ENCODE measurements at regions not wholly inside any gene's neighbourhood (a gene's known extent, or its start where the extent isn't known, plus 50 kb on each side); places are given as distances from the start of the nearest gene placed in this dataset.

DNA sequence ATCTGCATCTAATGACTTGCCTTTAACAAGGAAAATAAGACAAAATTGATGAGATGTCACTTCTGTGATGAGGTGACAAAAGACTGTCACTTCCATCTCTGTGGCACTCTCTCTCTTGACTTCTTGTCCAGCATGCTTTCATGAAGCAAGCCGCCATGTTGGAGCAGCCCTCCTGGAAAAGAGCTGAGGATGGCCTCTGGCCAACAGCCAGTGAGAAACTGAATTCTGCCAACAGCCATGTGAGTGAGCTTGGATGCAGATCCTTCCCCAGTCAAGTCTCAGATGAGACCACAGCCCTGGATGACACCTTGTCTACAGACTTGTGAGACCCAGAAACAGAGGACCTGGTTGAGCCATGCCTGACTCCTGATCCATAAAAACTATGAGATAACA is 412.6 kb upstream of the SHH start:
- Histone ChIP-seq H3K36me3 (ENCODE audit: insufficient read depth, insufficient read length, low read length) (no peaks in the 10 kb centered on the region), H3K27me3 (ENCODE audit: insufficient read depth, insufficient read length) (no peaks in the 10 kb centered on the region), H3K4me3 (ENCODE audit: insufficient read length, low read depth) (no peak overlapping the region), H3K4me1 (ENCODE audit: insufficient read depth, insufficient read length) (no peaks in the 10 kb centered on the region), H3K9me3 (ENCODE audit: insufficient read depth, low read length) (peaks cover 5% of the 10 kb centered on the region; the same call in 1 of the 2 replicates), H3K9ac (ENCODE audit: insufficient read length, low read depth) (no peak overlapping the region)
- no peak for DNase-seq (ENCODE audit: low read depth, low spot score)
- TF ChIP-seq ZNF274 (IDR thresholded peaks at IDR 0.05; ENCODE audit: low read depth, low read length) (no peak), YY1 (IDR thresholded peaks at IDR 0.05; ENCODE audit: insufficient read depth, insufficient read length) (no peak), SUZ12 (IDR thresholded peaks at IDR 0.05; ENCODE audit: extremely low read depth, insufficient read depth, insufficient read length) (no peak)

- TF ChIP-seq SUZ12 (IDR thresholded peaks at IDR 0.05; ENCODE audit: extremely low read depth, insufficient read depth, insufficient read length) (no peak), YY1 (IDR thresholded peaks at IDR 0.05; ENCODE audit: insufficient read depth, insufficient read length) (no peak), ZNF274 (IDR thresholded peaks at IDR 0.05; ENCODE audit: low read depth, low read length) (no peak)
- no peaks in the 10 kb centered on the region for H3K27me3 ChIP-seq (ENCODE audit: insufficient read depth, insufficient read length)
Observed at GRCh38 chr7:156223935-156224832, 411.9 kb upstream of the SHH start.

DNA sequence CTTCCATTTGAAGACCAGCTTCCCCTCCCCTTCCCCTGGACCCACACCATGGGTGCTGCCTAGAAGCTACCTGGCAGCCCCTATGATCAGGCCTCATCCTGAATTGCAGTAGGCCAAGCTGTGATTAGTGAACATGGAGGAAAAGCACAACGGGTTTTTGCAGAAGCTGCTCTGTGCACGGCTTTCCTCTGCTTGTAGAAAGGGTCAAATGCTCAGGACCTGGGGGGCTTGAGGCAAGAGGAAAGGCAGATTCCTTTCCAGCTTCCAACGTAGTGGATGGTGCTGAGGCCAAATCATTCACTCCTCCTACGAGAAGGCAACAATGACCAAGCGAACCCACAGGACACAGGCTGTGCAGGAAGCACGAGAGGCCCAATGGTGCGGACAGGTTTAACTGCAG is 410.3 kb upstream of the SHH start:
- H3K9ac ChIP-seq (ENCODE audit: insufficient read length, low read depth), result no peak overlapping the region
- no peak for DNase-seq (ENCODE audit: low read depth, low spot score)
- H3K36me3 ChIP-seq (ENCODE audit: insufficient read depth, insufficient read length, low read length), result no peaks in the 10 kb centered on the region
- no peaks in the 10 kb centered on the region for H3K27me3 ChIP-seq (ENCODE audit: insufficient read depth, insufficient read length)
- TF ChIP-seq ZNF274 (IDR thresholded peaks at IDR 0.05; ENCODE audit: low read depth, low read length) (no peak), SUZ12 (IDR thresholded peaks at IDR 0.05; ENCODE audit: extremely low read depth, insufficient read depth, insufficient read length) (no peak), YY1 (IDR thresholded peaks at IDR 0.05; ENCODE audit: insufficient read depth, insufficient read length) (no peak)
- no peak overlapping the region for H3K4me3 ChIP-seq (ENCODE audit: insufficient read length, low read depth)
- H3K4me1 ChIP-seq (ENCODE audit: insufficient read depth, insufficient read length), result no peaks in the 10 kb centered on the region
- peaks cover 5% of the 10 kb centered on the region; the same call in 1 of the 2 replicates for H3K9me3 ChIP-seq (ENCODE audit: insufficient read depth, low read length)

More at GRCh38 chr7:156223935-156224832, 411.9 kb upstream of the SHH start:
- no peak for DNase-seq (ENCODE audit: low read depth, low spot score)
- no peak overlapping the region for H3K9ac ChIP-seq (ENCODE audit: insufficient read length, low read depth)
- H3K4me1 ChIP-seq (ENCODE audit: insufficient read depth, insufficient read length), result no peaks in the 10 kb centered on the region
- H3K4me3 ChIP-seq (ENCODE audit: insufficient read length, low read depth), result no peak overlapping the region
- peaks cover 5% of the 10 kb centered on the region; the same call in 1 of the 2 replicates for H3K9me3 ChIP-seq (ENCODE audit: insufficient read depth, low read length)
- H3K36me3 ChIP-seq (ENCODE audit: insufficient read depth, insufficient read length, low read length), result no peaks in the 10 kb centered on the region

DNA sequence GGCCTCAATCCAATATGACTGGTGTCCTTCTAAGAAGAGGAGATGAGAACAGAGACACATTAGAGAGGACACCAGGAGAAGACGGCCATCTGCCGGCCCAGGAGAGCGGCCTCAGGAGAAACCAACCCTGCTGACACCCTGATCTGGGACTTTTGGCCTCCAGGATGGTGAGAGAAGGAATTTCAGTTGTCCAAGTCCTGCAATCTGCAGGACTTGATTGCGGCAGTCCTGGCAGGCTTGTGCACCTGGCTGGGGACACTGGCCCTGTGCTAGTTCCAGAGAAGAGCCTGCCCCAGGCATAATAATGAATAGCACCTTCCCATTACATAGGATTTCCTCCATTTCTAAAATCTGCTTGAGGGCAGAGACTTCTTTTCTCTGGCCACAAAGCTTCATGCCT is 409.9 kb upstream of the SHH start:
- Histone ChIP-seq H3K9me3 (ENCODE audit: insufficient read depth, low read length) (peaks cover 5% of the 10 kb centered on the region; the same call in 1 of the 2 replicates), H3K4me1 (ENCODE audit: insufficient read depth, insufficient read length) (no peaks in the 10 kb centered on the region), H3K27me3 (ENCODE audit: insufficient read depth, insufficient read length) (no peaks in the 10 kb centered on the region), H3K4me3 (ENCODE audit: insufficient read length, low read depth) (no peak overlapping the region), H3K36me3 (ENCODE audit: insufficient read depth, insufficient read length, low read length) (no peaks in the 10 kb centered on the region), H3K9ac (ENCODE audit: insufficient read length, low read depth) (no peak overlapping the region)
- DNase-seq (ENCODE audit: low read depth, low spot score), result no peak
- no peak for TF ChIP-seq YY1 (IDR thresholded peaks at IDR 0.05; ENCODE audit: insufficient read depth, insufficient read length)
- TF ChIP-seq ZNF274 (IDR thresholded peaks at IDR 0.05; ENCODE audit: low read depth, low read length), result no peak
- TF ChIP-seq SUZ12 (IDR thresholded peaks at IDR 0.05; ENCODE audit: extremely low read depth, insufficient read depth, insufficient read length), result no peak

DNA sequence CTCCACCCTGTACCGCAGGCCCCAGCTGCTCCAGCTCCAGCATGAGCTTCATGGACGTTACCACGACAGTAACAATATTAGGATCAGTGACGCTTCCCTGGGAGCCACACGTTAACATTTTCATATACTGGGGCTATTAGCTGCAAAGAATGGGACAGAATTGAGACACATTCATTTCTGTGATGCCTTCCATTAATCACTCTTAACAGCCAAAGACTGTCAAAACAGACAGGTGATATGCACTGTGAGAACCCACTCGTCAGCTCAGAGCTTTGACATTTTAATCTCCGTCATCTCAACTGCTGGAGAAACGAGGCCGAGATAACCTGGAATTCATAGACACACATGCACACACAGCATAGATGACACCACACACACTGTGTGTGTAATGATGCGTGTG is 408.4 kb upstream of the SHH start:
- TF ChIP-seq SUZ12 (IDR thresholded peaks at IDR 0.05; ENCODE audit: extremely low read depth, insufficient read depth, insufficient read length) (no peak), ZNF274 (IDR thresholded peaks at IDR 0.05; ENCODE audit: low read depth, low read length) (no peak), YY1 (IDR thresholded peaks at IDR 0.05; ENCODE audit: insufficient read depth, insufficient read length) (no peak)
- peaks cover 5% of the 10 kb centered on the region; the same call in 1 of the 2 replicates for H3K9me3 ChIP-seq (ENCODE audit: insufficient read depth, low read length)
- H3K9ac ChIP-seq (ENCODE audit: insufficient read length, low read depth), result no peak overlapping the region
- no peaks in the 10 kb centered on the region for H3K36me3 ChIP-seq (ENCODE audit: insufficient read depth, insufficient read length, low read length)
- H3K27me3 ChIP-seq (ENCODE audit: insufficient read depth, insufficient read length), result no peaks in the 10 kb centered on the region
- H3K4me3 ChIP-seq (ENCODE audit: insufficient read length, low read depth), result no peak overlapping the region
- DNase-seq (ENCODE audit: low read depth, low spot score), result no peak
- no peaks in the 10 kb centered on the region for H3K4me1 ChIP-seq (ENCODE audit: insufficient read depth, insufficient read length)

DNA sequence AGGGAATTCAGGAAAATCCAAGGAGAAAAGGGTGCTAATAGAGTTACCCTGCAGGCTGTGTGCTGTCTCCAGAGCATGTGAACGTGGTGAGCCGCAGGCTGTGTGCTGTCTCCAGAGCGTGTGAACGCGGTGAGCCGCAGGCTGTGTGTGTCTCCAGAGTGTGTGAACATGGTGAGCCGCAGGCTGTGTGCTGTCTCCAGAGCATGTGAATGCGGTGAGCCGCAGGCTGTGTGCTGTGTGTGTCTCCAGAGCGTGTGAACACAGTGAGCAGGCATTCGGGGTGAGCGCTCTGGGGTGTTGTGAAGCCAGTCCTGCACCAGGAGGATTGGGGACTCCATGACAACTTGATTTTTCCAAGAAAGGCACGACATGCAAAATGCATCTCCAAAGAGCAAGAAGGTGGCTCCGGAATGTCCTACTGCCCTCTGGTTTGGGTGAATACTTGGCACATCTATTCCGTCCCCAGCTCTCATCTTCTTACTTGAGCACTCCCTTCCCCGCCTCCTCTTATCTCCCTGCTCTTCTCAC is 407.9 kb upstream of the SHH start:
- TF ChIP-seq ZNF274 (IDR thresholded peaks at IDR 0.05; ENCODE audit: low read depth, low read length) (no peak), SUZ12 (IDR thresholded peaks at IDR 0.05; ENCODE audit: extremely low read depth, insufficient read depth, insufficient read length) (no peak), YY1 (IDR thresholded peaks at IDR 0.05; ENCODE audit: insufficient read depth, insufficient read length) (no peak)
- no peak for DNase-seq (ENCODE audit: low read depth, low spot score)
- H3K4me1 ChIP-seq (ENCODE audit: insufficient read depth, insufficient read length), result no peaks in the 10 kb centered on the region
- no peaks in the 10 kb centered on the region for H3K27me3 ChIP-seq (ENCODE audit: insufficient read depth, insufficient read length)
- H3K9ac ChIP-seq (ENCODE audit: insufficient read length, low read depth), result no peak overlapping the region
- H3K9me3 ChIP-seq (ENCODE audit: insufficient read depth, low read length), result peaks cover 5% of the 10 kb centered on the region; the same call in 1 of the 2 replicates
- no peaks in the 10 kb centered on the region for H3K36me3 ChIP-seq (ENCODE audit: insufficient read depth, insufficient read length, low read length)
- no peak overlapping the region for H3K4me3 ChIP-seq (ENCODE audit: insufficient read length, low read depth)
